ENCODE measurements at regions not wholly inside any gene's neighbourhood (a gene's known extent, or its start where the extent isn't known, plus 50 kb on each side); places are given as distances from the start of the nearest gene placed in this dataset.

DNA sequence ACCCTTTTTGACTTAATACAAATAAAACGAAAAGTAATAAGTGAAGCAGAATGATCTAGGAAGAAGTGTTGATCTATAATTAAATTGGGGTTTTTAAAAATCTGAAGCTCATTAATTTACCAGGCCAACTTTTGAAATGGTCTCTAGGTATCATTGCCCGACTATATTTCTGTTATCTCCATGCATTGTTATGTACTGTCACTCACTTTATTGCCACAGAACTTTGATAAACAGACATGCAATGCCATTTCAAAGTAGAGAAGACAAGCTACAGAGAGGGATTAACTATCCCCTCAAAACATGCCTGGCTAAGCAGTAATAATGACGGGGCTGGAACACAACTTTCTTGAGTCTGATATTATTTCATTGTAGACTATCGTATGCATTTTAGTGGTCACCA lies 147.6 kb upstream of the ITGA4 start:
- no peak for TF ChIP-seq POLR2A (IDR thresholded peaks at IDR 0.05; ENCODE audit: low read depth, low read length)
- TF ChIP-seq, protein P1, sequence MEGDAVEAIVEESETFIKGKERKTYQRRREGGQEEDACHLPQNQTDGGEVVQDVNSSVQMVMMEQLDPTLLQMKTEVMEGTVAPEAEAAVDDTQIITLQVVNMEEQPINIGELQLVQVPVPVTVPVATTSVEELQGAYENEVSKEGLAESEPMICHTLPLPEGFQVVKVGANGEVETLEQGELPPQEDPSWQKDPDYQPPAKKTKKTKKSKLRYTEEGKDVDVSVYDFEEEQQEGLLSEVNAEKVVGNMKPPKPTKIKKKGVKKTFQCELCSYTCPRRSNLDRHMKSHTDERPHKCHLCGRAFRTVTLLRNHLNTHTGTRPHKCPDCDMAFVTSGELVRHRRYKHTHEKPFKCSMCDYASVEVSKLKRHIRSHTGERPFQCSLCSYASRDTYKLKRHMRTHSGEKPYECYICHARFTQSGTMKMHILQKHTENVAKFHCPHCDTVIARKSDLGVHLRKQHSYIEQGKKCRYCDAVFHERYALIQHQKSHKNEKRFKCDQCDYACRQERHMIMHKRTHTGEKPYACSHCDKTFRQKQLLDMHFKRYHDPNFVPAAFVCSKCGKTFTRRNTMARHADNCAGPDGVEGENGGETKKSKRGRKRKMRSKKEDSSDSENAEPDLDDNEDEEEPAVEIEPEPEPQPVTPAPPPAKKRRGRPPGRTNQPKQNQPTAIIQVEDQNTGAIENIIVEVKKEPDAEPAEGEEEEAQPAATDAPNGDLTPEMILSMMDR (conservative IDR thresholded peaks at IDR 0.05; ENCODE audit: low read depth, low read length) = no peak
- TF ChIP-seq SMC3 (IDR thresholded peaks at IDR 0.05; ENCODE audit: low read depth, low read length) = no peak
- TF ChIP-seq, protein P2, sequence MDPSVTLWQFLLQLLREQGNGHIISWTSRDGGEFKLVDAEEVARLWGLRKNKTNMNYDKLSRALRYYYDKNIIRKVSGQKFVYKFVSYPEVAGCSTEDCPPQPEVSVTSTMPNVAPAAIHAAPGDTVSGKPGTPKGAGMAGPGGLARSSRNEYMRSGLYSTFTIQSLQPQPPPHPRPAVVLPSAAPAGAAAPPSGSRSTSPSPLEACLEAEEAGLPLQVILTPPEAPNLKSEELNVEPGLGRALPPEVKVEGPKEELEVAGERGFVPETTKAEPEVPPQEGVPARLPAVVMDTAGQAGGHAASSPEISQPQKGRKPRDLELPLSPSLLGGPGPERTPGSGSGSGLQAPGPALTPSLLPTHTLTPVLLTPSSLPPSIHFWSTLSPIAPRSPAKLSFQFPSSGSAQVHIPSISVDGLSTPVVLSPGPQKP (IDR thresholded peaks at IDR 0.05; ENCODE audit: borderline replicate concordance, low read depth, low read length) = no peak
- no peak for TF ChIP-seq RAD21 (IDR thresholded peaks at IDR 0.05; ENCODE audit: low read length)
- no peak for TF ChIP-seq NFE2L2 (IDR thresholded peaks at IDR 0.05; ENCODE audit: low read depth, low read length)
- no peak for TF ChIP-seq MAFK (IDR thresholded peaks at IDR 0.05; ENCODE audit: low read depth, low read length)
- no peak for TF ChIP-seq CEBPB (IDR thresholded peaks at IDR 0.05; ENCODE audit: low read depth, low read length)
- TF ChIP-seq RFX5 (IDR thresholded peaks at IDR 0.05; ENCODE audit: low read depth, low read length) = no peak
- no peak for TF ChIP-seq CHD1 (IDR thresholded peaks at IDR 0.05; ENCODE audit: low read depth, low read length)
- TF ChIP-seq, protein P3, sequence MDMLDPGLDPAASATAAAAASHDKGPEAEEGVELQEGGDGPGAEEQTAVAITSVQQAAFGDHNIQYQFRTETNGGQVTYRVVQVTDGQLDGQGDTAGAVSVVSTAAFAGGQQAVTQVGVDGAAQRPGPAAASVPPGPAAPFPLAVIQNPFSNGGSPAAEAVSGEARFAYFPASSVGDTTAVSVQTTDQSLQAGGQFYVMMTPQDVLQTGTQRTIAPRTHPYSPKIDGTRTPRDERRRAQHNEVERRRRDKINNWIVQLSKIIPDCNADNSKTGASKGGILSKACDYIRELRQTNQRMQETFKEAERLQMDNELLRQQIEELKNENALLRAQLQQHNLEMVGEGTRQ (IDR thresholded peaks at IDR 0.05; ENCODE audit: low read depth, low read length) = no peak
